GM12891 (cell line): ENCODE measurements at regions not wholly inside any gene's neighbourhood (a gene's known extent, or its start where the extent isn't known, plus 50 kb on each side); places are given as distances from the start of the nearest gene placed in this dataset.

Source experiments
- POLR2A ChIP-seq: IDR thresholded peaks from 2 replicates; pipeline ENCODE4 v1.6.1; 2011; ENCODE audit warnings: low read depth, low read length, control low read depth
- POLR2AphosphoS5 ChIP-seq: IDR thresholded peaks from 2 replicates; pipeline ENCODE4 v1.6.1; 2011; ENCODE audit warnings: low read depth, low read length, control low read depth
- TAF1 ChIP-seq: IDR thresholded peaks from 2 replicates; pipeline ENCODE4 v1.6.1; 2011; ENCODE audit warnings: low read depth, low read length, control low read depth

- no peak for TF ChIP-seq POLR2A
- no peak for TF ChIP-seq POLR2AphosphoS5
- no peak for TF ChIP-seq TAF1
These were observed 151.5 kb downstream of the ASB1 start for GRCh38 chr2:238578256-238578655.
